Heart left ventricle (tissue), 16 donors: ENCODE measurements at regions not wholly inside any gene's neighbourhood (a gene's known extent, or its start where the extent isn't known, plus 50 kb on each side); places are given as distances from the start of the nearest gene placed in this dataset.

Experiments used
- ATAC-seq, 4 donors: fragments of 200-7000 bp; cut with Tn5 transposase; one replicate each; pipeline ENCODE4 v1.9.1; 2020 to 2022; ENCODE audit warnings: moderate library complexity in 4 of 4, mild to moderate bottlenecking in 3 of 4, moderate number of reproducible peaks in 1 of 4
- DNase-seq, 5 donors: peaks; one replicate each; pipeline ENCODE4 v3.0.0-alpha.2; 2020
- H3K27ac ChIP-seq, 12 donors: fragments of 200-600 bp; sonication (generic) in 4 of 12; one replicate each; pipeline versions ENCODE4 v1.5.0 to v1.8.0; 2016 to 2022; ENCODE audit warnings: mild to moderate bottlenecking in 2 of 12
- H3K27me3 ChIP-seq, 9 donors: fragments of 200-600 bp; sonication (generic) in 2 of 9; one replicate each; pipeline versions ENCODE4 v1.5.1 to v1.8.0; 2016 to 2022; ENCODE audit warnings: mild to moderate bottlenecking in 3 of 9
- H3K36me3 ChIP-seq, 9 donors: fragments of 200-600 bp; sonication (generic) in 2 of 9; one replicate each; pipeline versions ENCODE4 v1.5.0 to v1.8.0; 2018 to 2022; ENCODE audit warnings: mild to moderate bottlenecking in 2 of 9
- H3K4me1 ChIP-seq, 12 donors: fragments of 200-600 bp; sonication (generic) in 4 of 12; one replicate each; pipeline versions ENCODE4 v1.5.0 to v1.8.0; 2016 to 2022; ENCODE audit warnings: mild to moderate bottlenecking in 3 of 12
- H3K4me3 ChIP-seq, 12 donors: fragments of 200-600 bp; sonication (generic) in 4 of 12; one replicate each; pipeline versions ENCODE4 v1.5.0 to v1.8.0; 2017 to 2022; ENCODE audit warnings: mild to moderate bottlenecking in 9 of 12, moderate library complexity in 4 of 12
- H3K9me3 ChIP-seq, 12 donors: fragments of 200-600 bp; sonication (generic) in 4 of 12; one replicate each; pipeline versions ENCODE4 v1.5.0 to v1.8.0; 2016 to 2022; ENCODE audit warnings: mild to moderate bottlenecking in 1 of 12
- CTCF ChIP-seq, 12 donors: fragments of 200-600 bp; sonication (generic) in 4 of 12; IDR thresholded peaks; one replicate each; pipeline versions ENCODE4 v1.5.0 to v1.8.0; 2018 to 2022; ENCODE audit warnings: antibody characterized with exemption in 12 of 12, mild to moderate bottlenecking in 5 of 12
- POLR2A ChIP-seq, 2 donors: fragments of 450-650 bp; IDR thresholded peaks; one replicate each; pipeline ENCODE4 v1.6.1; 2017; ENCODE audit warnings: antibody characterized with exemption in 2 of 2, mild to moderate bottlenecking in 2 of 2, moderate library complexity in 2 of 2
- WGBS, 4 donors: extraction: QIAGEN DNeasy Blood & Tissue Kit in 2 of 4; methylation state at CpG; one replicate each; pipeline versions ENCODE4 v1.1.5 to v1.1.7; 2013 to 2018; 5-methylcytosine and 5-hydroxymethylcytosine counted together
- intact Hi-C, 10 donors: fragments of 100-400 bp; cut with DNase I; formaldehyde crosslinking; loops; one replicate each; pipeline versions ENCODE4 v1.11.1 to v1.14.2; 2022
- donor health status: ischemic (EF 13 %, LVEDD 7.1; RV severe dilation, severe dysfunction).
- donor health status: healthy with polysubstance abuse.
- donor health status: DM: no; HTN: yes; CAD: no.
- donor health status: DM: no; HTN: no; CAD: no.
- donor health status: ischemic (EF 25% LVEDD 6.9; RV normal size, moderate dysfunction).
- donor health status: ischemic (EF 25% LVEDD 5.7; RV mildly dilated, moderate dysfunction).
- donor health status: healthy.
- donor health status: DM: yes; HTN: yes; CAD: no.
- donor health status: ischemic (EF 35%, LVEDD 5.7; RV mildly dilated, moderate dysfunction).
- donor health status: nonischemic (EF 11% LVEDD 7.7; RV severe dilation, severe dysfunction).
- donor health status: DM: yes; HTN: yes; CAD: no.
- donor health status: PGD.
- donor health status: ischemic (EF 29% LVEDD 5.4; RV normal size, mild dysfunction).
- donor health status: nonischemic (EF 23%, LVEDD 6.1; RV moderate dilation, normal function).

- no peak for ATAC-seq
- 77 to 80% (median 78%) methylated on average over 5 of the region's 5 CpGs for WGBS, 4 donors
Measured at GRCh38 chr1:208858738-208859137, 614.6 kb upstream of the PLXNA2 start.

GRCh38 chr1:208864366-208864965, 620.3 kb upstream of the PLXNA2 start:
- no peak overlapping the region for H3K27ac ChIP-seq
- 50 to 73% (median 67%) methylated on average over 1 of the region's 1 CpG for WGBS, 4 donors
- H3K9me3 ChIP-seq: peaks cover 0 to 6% (median 0%) of the 10 kb centered on the region in 12 donors
- H3K4me3 ChIP-seq: no peak overlapping the region
- TF ChIP-seq POLR2A (IDR thresholded peaks at IDR 0.05): no peak
- no peak for TF ChIP-seq CTCF (IDR thresholded peaks at IDR 0.05)
- H3K36me3 ChIP-seq: no peaks in the 10 kb centered on the region
- intact Hi-C loops: no loop called here
- H3K27me3 ChIP-seq: peaks cover 0 to 3% (median 0%) of the 10 kb centered on the region in 9 donors
- ATAC-seq (no peak), DNase-seq (no peak)
- H3K4me1 ChIP-seq: no peaks in the 10 kb centered on the region

More at GRCh38 chr1:208858738-208859137, 614.6 kb upstream of the PLXNA2 start:
- H3K36me3 ChIP-seq: no peaks in the 10 kb centered on the region
- no peaks in the 10 kb centered on the region for H3K4me1 ChIP-seq
- intact Hi-C loops: no loop called here
- H3K9me3 ChIP-seq: peaks cover 0 to 6% (median 0%) of the 10 kb centered on the region in 12 donors
- TF ChIP-seq CTCF (IDR thresholded peaks at IDR 0.05) (no peak), POLR2A (IDR thresholded peaks at IDR 0.05) (no peak)
- H3K27me3 ChIP-seq: peaks cover 0 to 3% (median 0%) of the 10 kb centered on the region in 9 donors
- no peak overlapping the region for H3K27ac ChIP-seq
- DNase-seq: no peak
- no peak overlapping the region for H3K4me3 ChIP-seq

- Histone ChIP-seq H3K4me1 (no peaks in the 10 kb centered on the region), H3K4me3 (no peak overlapping the region), H3K36me3 (no peaks in the 10 kb centered on the region), H3K9me3 (peaks cover 0 to 15% (median 0%) of the 10 kb centered on the region in 12 donors), H3K27ac (no peak overlapping the region), H3K27me3 (no peaks in the 10 kb centered on the region)
- 93 to 96% (median 94%) methylated on average over 3 of the region's 3 CpGs for WGBS, 4 donors
- DNase-seq: no peak
- intact Hi-C loops: no loop called here
- no peak for ATAC-seq
- no peak for TF ChIP-seq CTCF (IDR thresholded peaks at IDR 0.05)
- no peak for TF ChIP-seq POLR2A (IDR thresholded peaks at IDR 0.05)
Measured at GRCh38 chr1:208866386-208866955, 622.3 kb upstream of the PLXNA2 start.

- WGBS, 4 donors: 37 to 83% (median 51%) methylated on average over 2 of the region's 2 CpGs
- H3K27me3 ChIP-seq: no peaks in the 10 kb centered on the region
- intact Hi-C loops: no loop called here
- no peaks in the 10 kb centered on the region for H3K36me3 ChIP-seq
- H3K27ac ChIP-seq: no peak overlapping the region
- no peaks in the 10 kb centered on the region for H3K4me1 ChIP-seq
- no peak for DNase-seq
- peaks cover 0 to 21% (median 0%) of the 10 kb centered on the region in 12 donors for H3K9me3 ChIP-seq
- TF ChIP-seq CTCF (IDR thresholded peaks at IDR 0.05) (no peak), POLR2A (IDR thresholded peaks at IDR 0.05) (no peak)
- H3K4me3 ChIP-seq: no peak overlapping the region
- ATAC-seq: no peak
Measured at GRCh38 chr1:208868554-208868953, 624.4 kb upstream of the PLXNA2 start.
